Ectodermal cell (in vitro differentiated cells): ENCODE measurements at regions not wholly inside any gene's neighbourhood (a gene's known extent, or its start where the extent isn't known, plus 50 kb on each side); places are given as distances from the start of the nearest gene placed in this dataset.

Source experiments
- H3K27ac ChIP-seq: 2 replicates; pipeline ENCODE4 v1.7.0; 2013; ENCODE audit warnings: mild to moderate bottlenecking, low read depth, low read length; ENCODE audit not compliant: insufficient read depth, poor library complexity, severe bottlenecking
- H3K27me3 ChIP-seq: 2 replicates; pipeline ENCODE4 v1.7.0; 2013; ENCODE audit warnings: mild to moderate bottlenecking, low read length; ENCODE audit not compliant: insufficient read depth, control insufficient read depth, poor library complexity, severe bottlenecking
- H3K36me3 ChIP-seq: one replicate; pipeline ENCODE4 v1.7.0; 2013; ENCODE audit warnings: low read length; ENCODE audit not compliant: control insufficient read depth, insufficient read depth
- H3K4me1 ChIP-seq: one replicate; pipeline ENCODE4 v1.7.0; 2013; ENCODE audit warnings: low read length; ENCODE audit not compliant: control insufficient read depth, insufficient read depth
- H3K4me3 ChIP-seq: 2 replicates; pipeline ENCODE4 v1.7.0; 2013; ENCODE audit warnings: low read depth, low read length, control low read depth; ENCODE audit not compliant: insufficient read depth
- H3K9me3 ChIP-seq: 2 replicates; pipeline ENCODE4 v1.7.0; 2013; ENCODE audit warnings: mild to moderate bottlenecking, low read length, moderate library complexity; ENCODE audit not compliant: control insufficient read depth
- WGBS, 2 experiments: methylation state at CpG; one replicate each; pipeline ENCODE4 v1.1.7; 2013; ENCODE audit warnings: missing lambda C conversion rate in 2 of 2; 5-methylcytosine and 5-hydroxymethylcytosine counted together

GRCh38 chr7:34263168-34263567 lies 357.8 kb downstream of the BMPER start:
- Histone ChIP-seq H3K9me3 (no peaks in the 10 kb centered on the region), H3K4me1 (no peaks in the 10 kb centered on the region), H3K27me3 (no peaks in the 10 kb centered on the region), H3K4me3 (no peak overlapping the region), H3K36me3 (no peaks in the 10 kb centered on the region), H3K27ac (no peak overlapping the region)
- WGBS, 2 experiments, result 94% methylated on average over 2 of the region's 2 CpGs

GRCh38 chr7:34269084-34269483 lies 363.7 kb downstream of the BMPER start:
- 34 to 53% methylated on average over 2 of the region's 2 CpGs for WGBS, 2 experiments
- H3K4me1 ChIP-seq, result no peaks in the 10 kb centered on the region

GRCh38 chr7:34275624-34276023 lies 370.3 kb downstream of the BMPER start:
- H3K4me3 ChIP-seq, result no peak overlapping the region
- no peaks in the 10 kb centered on the region for H3K36me3 ChIP-seq
- no peaks in the 10 kb centered on the region for H3K9me3 ChIP-seq
- no peaks in the 10 kb centered on the region for H3K27me3 ChIP-seq
- no peak overlapping the region for H3K27ac ChIP-seq
- no peaks in the 10 kb centered on the region for H3K4me1 ChIP-seq

More at GRCh38 chr7:34269084-34269483, 363.7 kb downstream of the BMPER start:
- no peak overlapping the region for H3K27ac ChIP-seq
- no peaks in the 10 kb centered on the region for H3K9me3 ChIP-seq
- H3K27me3 ChIP-seq, result no peaks in the 10 kb centered on the region
- H3K4me3 ChIP-seq, result no peak overlapping the region
- no peaks in the 10 kb centered on the region for H3K36me3 ChIP-seq

GRCh38 chr7:34277016-34277802 lies 371.9 kb downstream of the BMPER start:
- Histone ChIP-seq H3K4me1 (no peaks in the 10 kb centered on the region), H3K27me3 (no peaks in the 10 kb centered on the region), H3K9me3 (peaks cover 8% of the 10 kb centered on the region), H3K4me3 (no peak overlapping the region), H3K27ac (no peak overlapping the region), H3K36me3 (no peaks in the 10 kb centered on the region)
- 76 to 90% methylated on average over 5 to 7 of the region's 7 CpGs for WGBS, 2 experiments

GRCh38 chr7:34277803-34278199 lies 372.5 kb downstream of the BMPER start:
- no peak overlapping the region for H3K4me3 ChIP-seq
- peaks cover 9% of the 10 kb centered on the region for H3K9me3 ChIP-seq
- 85 to 93% methylated on average over 3 of the region's 4 CpGs for WGBS, 2 experiments
- no peak overlapping the region for H3K27ac ChIP-seq
- no peaks in the 10 kb centered on the region for H3K27me3 ChIP-seq
- H3K4me1 ChIP-seq, result no peaks in the 10 kb centered on the region
- H3K36me3 ChIP-seq, result no peaks in the 10 kb centered on the region

- H3K27me3 ChIP-seq, result no peaks in the 10 kb centered on the region
- H3K4me1 ChIP-seq, result no peaks in the 10 kb centered on the region
- H3K27ac ChIP-seq, result no peak overlapping the region
- H3K9me3 ChIP-seq, result peaks cover 9% of the 10 kb centered on the region
- whole genome bisulfite sequencing, 2 experiments, result 97 to 100% methylated on average over 1 of the region's 1 CpG
- no peak overlapping the region for H3K4me3 ChIP-seq
- no peaks in the 10 kb centered on the region for H3K36me3 ChIP-seq
Observed at GRCh38 chr7:34281260-34281659, 375.9 kb downstream of the BMPER start.

- H3K4me1 ChIP-seq, result no peaks in the 10 kb centered on the region
- no peak overlapping the region for H3K27ac ChIP-seq
- H3K27me3 ChIP-seq, result no peaks in the 10 kb centered on the region
- H3K36me3 ChIP-seq, result no peaks in the 10 kb centered on the region
- peaks cover 9% of the 10 kb centered on the region for H3K9me3 ChIP-seq
- WGBS, 2 experiments, result 83 to 97% methylated on average over 1 of the region's 1 CpG
- H3K4me3 ChIP-seq, result no peak overlapping the region
Observed at GRCh38 chr7:34282271-34282670, 375.7 kb upstream of the NPSR1 start.

GRCh38 chr7:34296663-34297062 lies 361.4 kb upstream of the NPSR1 start:
- no peak overlapping the region for H3K27ac ChIP-seq
- no peak overlapping the region for H3K4me3 ChIP-seq
- WGBS, 2 experiments, result 97 to 100% methylated on average over 1 of the region's 1 CpG
- H3K9me3 ChIP-seq, result no peaks in the 10 kb centered on the region
- no peaks in the 10 kb centered on the region for H3K27me3 ChIP-seq
- H3K4me1 ChIP-seq, result peaks cover 7% of the 10 kb centered on the region
- no peaks in the 10 kb centered on the region for H3K36me3 ChIP-seq

GRCh38 chr7:34298492-34299013 lies 359.5 kb upstream of the NPSR1 start:
- H3K36me3 ChIP-seq, result no peaks in the 10 kb centered on the region
- WGBS, 2 experiments, result 82 to 84% methylated on average over 3 to 4 of the region's 4 CpGs
- no peak overlapping the region for H3K4me3 ChIP-seq
- H3K27me3 ChIP-seq, result no peaks in the 10 kb centered on the region
- H3K9me3 ChIP-seq, result no peaks in the 10 kb centered on the region
- H3K27ac ChIP-seq, result no peak overlapping the region
- peaks cover 7% of the 10 kb centered on the region for H3K4me1 ChIP-seq

- Histone ChIP-seq H3K4me1 (peaks cover 7% of the 10 kb centered on the region), H3K4me3 (no peak overlapping the region), H3K36me3 (no peaks in the 10 kb centered on the region), H3K27me3 (no peaks in the 10 kb centered on the region), H3K27ac (no peak overlapping the region), H3K9me3 (no peaks in the 10 kb centered on the region)
- WGBS, 2 experiments, result 82 to 97% methylated on average over 4 of the region's 4 CpGs
Observed at GRCh38 chr7:34299066-34299465, 359.0 kb upstream of the NPSR1 start.
